ENCODE measurements at regions not wholly inside any gene's neighbourhood (a gene's known extent, or its start where the extent isn't known, plus 50 kb on each side); places are given as distances from the start of the nearest gene placed in this dataset.

- TF ChIP-seq CTCF (IDR thresholded peaks at IDR 0.05): no peak
- TF ChIP-seq POLR2A (IDR thresholded peaks at IDR 0.05): no peak
- no peak for ATAC-seq
- no peak for DNase-seq
- Histone ChIP-seq H3K4me3 (no peak overlapping the region), H3K36me3 (no peaks in the 10 kb centered on the region), H3K27me3 (no peaks in the 10 kb centered on the region), H3K9me3 (no peaks in the 10 kb centered on the region), H3K4me1 (no peaks in the 10 kb centered on the region), H3K27ac (no peak overlapping the region)
- WGBS (ENCODE audit: insufficient coverage, low coverage, low lambda C conversion rate, missing lambda C conversion rate): 31% methylated on average over 3 of the region's 3 CpGs
- intact Hi-C loops (cut with DNase I): no loop called here
Measured at GRCh38 chr14:62168564-62169155, 406.4 kb downstream of the SNAPC1 start.

DNA sequence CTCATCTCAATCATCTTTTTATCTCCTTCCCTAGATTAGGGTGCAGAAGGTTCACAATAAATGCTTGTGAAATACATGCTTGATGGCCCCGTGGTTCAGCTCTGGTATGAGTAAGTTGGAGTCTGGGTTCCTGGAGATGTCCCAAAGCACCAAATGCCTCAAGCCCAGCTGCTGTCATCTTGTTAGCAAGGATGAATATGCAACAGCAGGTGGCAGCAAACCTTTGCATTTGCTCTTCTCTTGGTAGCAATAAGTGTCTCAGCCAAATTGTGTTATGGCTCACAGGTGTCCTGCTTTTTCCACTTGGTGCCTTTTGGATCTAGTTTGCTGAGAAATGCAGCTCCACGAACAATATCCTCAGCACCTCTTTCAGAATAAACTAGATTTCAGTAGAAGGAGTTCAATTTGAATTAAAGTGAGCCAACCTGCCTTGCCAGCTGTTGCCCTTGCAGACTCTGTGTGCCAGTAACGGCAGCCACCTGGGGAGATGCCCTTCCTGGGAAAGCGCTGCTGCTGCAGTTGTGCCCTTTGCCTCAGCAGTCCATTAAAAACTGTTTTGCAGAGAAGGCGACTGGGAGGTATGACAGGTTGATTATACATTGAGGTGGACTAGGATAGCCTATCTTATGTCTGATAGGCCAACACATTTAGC lies 417.3 kb downstream of the SNAPC1 start:
- no peaks in the 10 kb centered on the region for H3K4me1 ChIP-seq
- H3K27ac ChIP-seq: no peak overlapping the region
- no peak overlapping the region for H3K4me3 ChIP-seq
- intact Hi-C loops (cut with DNase I): loop anchor here in 1 of 2 donors (10.0 kb wide), 1 partner anchor 1095 kb away; no protein-coding TSS in a partner anchor
- H3K36me3 ChIP-seq: no peaks in the 10 kb centered on the region
- H3K9me3 ChIP-seq: no peaks in the 10 kb centered on the region
- 0% methylated on average over 3 of the region's 5 CpGs for WGBS (ENCODE audit: insufficient coverage, low coverage, low lambda C conversion rate, missing lambda C conversion rate)
- H3K27me3 ChIP-seq: no peaks in the 10 kb centered on the region
- DNase-seq (peak in 2 of 3 donors; percentile 32 to 65), ATAC-seq (peak; percentile 82 to 94 (median 90))
- TF ChIP-seq POLR2A (IDR thresholded peaks at IDR 0.05): no peak
- peak; percentile 57 to 72 (median 62) for TF ChIP-seq CTCF (IDR thresholded peaks at IDR 0.05)

DNA sequence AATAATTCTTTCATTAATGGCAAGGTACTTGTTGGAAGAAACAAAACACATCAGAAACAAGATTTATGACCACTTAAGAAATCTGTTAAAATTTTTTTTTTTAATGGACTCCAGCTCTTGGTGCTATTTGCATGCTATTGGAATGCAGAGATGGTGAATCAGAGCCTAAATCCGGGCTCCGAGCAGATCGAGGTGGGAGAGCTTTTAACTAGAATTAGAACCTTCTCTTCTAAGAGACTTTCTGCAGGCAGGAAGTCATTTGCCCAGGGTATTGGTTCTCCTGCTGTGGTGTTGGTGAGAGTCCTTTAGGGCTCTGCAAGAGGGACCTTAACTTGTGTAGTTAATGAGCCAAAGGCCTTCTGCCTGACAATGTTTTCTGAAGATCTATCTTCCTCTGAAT lies 419.4 kb downstream of the SNAPC1 start:
- DNase-seq: no peak
- H3K9me3 ChIP-seq: no peaks in the 10 kb centered on the region
- intact Hi-C loops (cut with DNase I): no loop called here
- no peaks in the 10 kb centered on the region for H3K27me3 ChIP-seq
- TF ChIP-seq CTCF (IDR thresholded peaks at IDR 0.05) (no peak), POLR2A (IDR thresholded peaks at IDR 0.05) (no peak)
- no peaks in the 10 kb centered on the region for H3K4me1 ChIP-seq
- ATAC-seq: no peak
- no peaks in the 10 kb centered on the region for H3K36me3 ChIP-seq
- WGBS (ENCODE audit: insufficient coverage, low coverage, low lambda C conversion rate, missing lambda C conversion rate): 57% methylated on average over 3 of the region's 3 CpGs
- no peak overlapping the region for H3K27ac ChIP-seq
- H3K4me3 ChIP-seq: no peak overlapping the region

DNA sequence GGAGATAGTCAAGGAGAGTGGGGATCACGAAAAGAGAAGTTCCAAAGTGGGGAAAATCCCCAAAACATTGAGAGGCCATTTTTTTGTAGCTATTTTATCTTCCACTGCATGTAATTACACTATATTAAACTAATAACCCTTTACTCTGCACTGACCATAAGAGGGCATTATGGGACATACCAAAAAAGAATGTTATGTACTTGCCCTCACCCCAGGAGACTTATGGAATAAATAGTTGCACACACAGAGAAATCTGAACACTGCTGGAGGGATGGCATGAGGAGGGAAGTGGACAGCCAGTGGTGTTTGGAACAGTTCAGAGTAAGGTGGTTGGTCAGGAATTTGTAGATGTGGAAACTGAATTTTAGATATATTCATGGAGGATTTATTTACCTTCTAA lies 422.9 kb downstream of the SNAPC1 start:
- no peak for DNase-seq
- 6% methylated on average over 1 of the region's 1 CpG for WGBS (ENCODE audit: insufficient coverage, low coverage, low lambda C conversion rate, missing lambda C conversion rate)
- no peak overlapping the region for H3K4me3 ChIP-seq
- no peaks in the 10 kb centered on the region for H3K27me3 ChIP-seq
- intact Hi-C loops (cut with DNase I): no loop called here
- no peak overlapping the region for H3K27ac ChIP-seq
- H3K36me3 ChIP-seq: no peaks in the 10 kb centered on the region
- no peak for ATAC-seq
- TF ChIP-seq POLR2A (IDR thresholded peaks at IDR 0.05) (no peak), CTCF (IDR thresholded peaks at IDR 0.05) (no peak)
- no peaks in the 10 kb centered on the region for H3K4me1 ChIP-seq
- no peaks in the 10 kb centered on the region for H3K9me3 ChIP-seq
